ENCODE measurements at regions not wholly inside any gene's neighbourhood (a gene's known extent, or its start where the extent isn't known, plus 50 kb on each side); places are given as distances from the start of the nearest gene placed in this dataset.

GRCh38 chr1:82455342-82455741, 654.6 kb downstream of the ADGRL2 start:
- no peak for DNase-seq

- DNase-seq = no peak
Observed at GRCh38 chr1:82454431-82454830, 653.7 kb downstream of the ADGRL2 start.

GRCh38 chr1:82453511-82454185, 652.9 kb downstream of the ADGRL2 start:
- no peak for DNase-seq

- no peak for DNase-seq
Observed at GRCh38 chr1:82452096-82452495, 651.4 kb downstream of the ADGRL2 start.

GRCh38 chr1:82451191-82451590, 650.5 kb downstream of the ADGRL2 start:
- DNase-seq = no peak

GRCh38 chr1:82449506-82450057, 648.8 kb downstream of the ADGRL2 start:
- DNase-seq = no peak

GRCh38 chr1:82446955-82447354, 646.2 kb downstream of the ADGRL2 start:
- DNase-seq = no peak

- DNase-seq = no peak
Observed at GRCh38 chr1:82446236-82446635, 645.5 kb downstream of the ADGRL2 start.

- DNase-seq = no peak
Observed at GRCh38 chr1:82445827-82446226, 645.1 kb downstream of the ADGRL2 start.

- no peak for DNase-seq
Observed at GRCh38 chr1:82445132-82445531, 644.4 kb downstream of the ADGRL2 start.

GRCh38 chr1:82441402-82441801, 640.7 kb downstream of the ADGRL2 start:
- DNase-seq = no peak

- DNase-seq = no peak
Observed at GRCh38 chr1:82423174-82423815, 622.6 kb downstream of the ADGRL2 start.

GRCh38 chr1:82421782-82422181, 621.0 kb downstream of the ADGRL2 start:
- no peak for DNase-seq

GRCh38 chr1:82420584-82420983, 619.9 kb downstream of the ADGRL2 start:
- no peak for DNase-seq

GRCh38 chr1:82411605-82412004, 610.9 kb downstream of the ADGRL2 start:
- no peak for DNase-seq

GRCh38 chr1:82405333-82405732, 604.6 kb downstream of the ADGRL2 start:
- no peak for DNase-seq

GRCh38 chr1:82401116-82401515, 600.4 kb downstream of the ADGRL2 start:
- DNase-seq = no peak

- DNase-seq = no peak
Observed at GRCh38 chr1:82400521-82400920, 599.8 kb downstream of the ADGRL2 start.

- DNase-seq = no peak
Observed at GRCh38 chr1:82399093-82399492, 598.4 kb downstream of the ADGRL2 start.

- no peak for DNase-seq
Observed at GRCh38 chr1:82398357-82398756, 597.6 kb downstream of the ADGRL2 start.

- DNase-seq = no peak
Observed at GRCh38 chr1:82395440-82395839, 594.7 kb downstream of the ADGRL2 start.

GRCh38 chr1:82392946-82393345, 592.2 kb downstream of the ADGRL2 start:
- DNase-seq = no peak

- no peak for DNase-seq
Observed at GRCh38 chr1:82392513-82392912, 591.8 kb downstream of the ADGRL2 start.

- no peak for DNase-seq
Observed at GRCh38 chr1:82391712-82392111, 591.0 kb downstream of the ADGRL2 start.

- no peak for DNase-seq
Observed at GRCh38 chr1:82390627-82391026, 589.9 kb downstream of the ADGRL2 start.

Data from stimulated activated CD4-positive, alpha-beta T cell treated with anti-CD3 and anti-CD28 coated beads, Interleukin-1b, Interleukin-23, amount 100 ng/mL, for 48 hours (primary cell).